Activated T-cell treated with anti-CD3 and anti-CD28 coated beads for 4 hours (primary cell): ENCODE measurements at regions not wholly inside any gene's neighbourhood (a gene's known extent, or its start where the extent isn't known, plus 50 kb on each side); places are given as distances from the start of the nearest gene placed in this dataset.
"Not testable (repeated sequence)": the region's sequence is repeated elsewhere in the genome, so short reads cannot be mapped to it uniquely, and the experiment has no call there.

Experiments used
- DNase-seq: peaks from one replicate; pipeline ENCODE4 v3.0.0-alpha.2; 2020

GRCh38 chr7:51589111-51589510, 272.5 kb upstream of the COBL start:
- DNase-seq: no peak

GRCh38 chr7:51587604-51588003, 271.0 kb upstream of the COBL start:
- DNase-seq: no peak

GRCh38 chr7:51577390-51577789, 260.8 kb upstream of the COBL start:
- DNase-seq: no peak

GRCh38 chr7:51569581-51569980, 253.0 kb upstream of the COBL start:
- no peak for DNase-seq

- no peak for DNase-seq
Measured at GRCh38 chr7:51569176-51569575, 252.6 kb upstream of the COBL start.

GRCh38 chr7:51551070-51551469, 234.5 kb upstream of the COBL start:
- no peak for DNase-seq

- no peak for DNase-seq
Measured at GRCh38 chr7:51545131-51545530, 228.5 kb upstream of the COBL start.

GRCh38 chr7:51543801-51544553, 227.4 kb upstream of the COBL start:
- DNase-seq: no peak

- not testable (repeated sequence) for DNase-seq
Measured at GRCh38 chr7:51540906-51541305, 224.3 kb upstream of the COBL start.

- DNase-seq: no peak
Measured at GRCh38 chr7:51539840-51540239, 223.2 kb upstream of the COBL start.

- no peak for DNase-seq
Measured at GRCh38 chr7:51528172-51528571, 211.6 kb upstream of the COBL start.

GRCh38 chr7:51521694-51522312, 205.2 kb upstream of the COBL start:
- DNase-seq: no peak

GRCh38 chr7:51521054-51521453, 204.4 kb upstream of the COBL start:
- no peak for DNase-seq

- DNase-seq: no peak
Measured at GRCh38 chr7:51518646-51519045, 202.0 kb upstream of the COBL start.

GRCh38 chr7:51517187-51517586, 200.6 kb upstream of the COBL start:
- no peak for DNase-seq

GRCh38 chr7:51501620-51502019, 185.0 kb upstream of the COBL start:
- no peak for DNase-seq

GRCh38 chr7:51482976-51483375, 166.4 kb upstream of the COBL start:
- DNase-seq: no peak

- no peak for DNase-seq
Measured at GRCh38 chr7:51481421-51481820, 164.8 kb upstream of the COBL start.

- DNase-seq: no peak
Measured at GRCh38 chr7:51477819-51478218, 161.2 kb upstream of the COBL start.

GRCh38 chr7:51477323-51477722, 160.7 kb upstream of the COBL start:
- no peak for DNase-seq

- no peak for DNase-seq
Measured at GRCh38 chr7:51476026-51476425, 159.4 kb upstream of the COBL start.

- DNase-seq: no peak
Measured at GRCh38 chr7:51472873-51473272, 156.3 kb upstream of the COBL start.

- no peak for DNase-seq
Measured at GRCh38 chr7:51471981-51472296, 155.3 kb upstream of the COBL start.

GRCh38 chr7:51471210-51471980, 154.8 kb upstream of the COBL start:
- no peak for DNase-seq
